ENCODE measurements at regions not wholly inside any gene's neighbourhood (a gene's known extent, or its start where the extent isn't known, plus 50 kb on each side); places are given as distances from the start of the nearest gene placed in this dataset.

GRCh38 chr12:17064834-17065233 is 458.9 kb upstream of the LMO3 start:
- TF ChIP-seq, protein P1, sequence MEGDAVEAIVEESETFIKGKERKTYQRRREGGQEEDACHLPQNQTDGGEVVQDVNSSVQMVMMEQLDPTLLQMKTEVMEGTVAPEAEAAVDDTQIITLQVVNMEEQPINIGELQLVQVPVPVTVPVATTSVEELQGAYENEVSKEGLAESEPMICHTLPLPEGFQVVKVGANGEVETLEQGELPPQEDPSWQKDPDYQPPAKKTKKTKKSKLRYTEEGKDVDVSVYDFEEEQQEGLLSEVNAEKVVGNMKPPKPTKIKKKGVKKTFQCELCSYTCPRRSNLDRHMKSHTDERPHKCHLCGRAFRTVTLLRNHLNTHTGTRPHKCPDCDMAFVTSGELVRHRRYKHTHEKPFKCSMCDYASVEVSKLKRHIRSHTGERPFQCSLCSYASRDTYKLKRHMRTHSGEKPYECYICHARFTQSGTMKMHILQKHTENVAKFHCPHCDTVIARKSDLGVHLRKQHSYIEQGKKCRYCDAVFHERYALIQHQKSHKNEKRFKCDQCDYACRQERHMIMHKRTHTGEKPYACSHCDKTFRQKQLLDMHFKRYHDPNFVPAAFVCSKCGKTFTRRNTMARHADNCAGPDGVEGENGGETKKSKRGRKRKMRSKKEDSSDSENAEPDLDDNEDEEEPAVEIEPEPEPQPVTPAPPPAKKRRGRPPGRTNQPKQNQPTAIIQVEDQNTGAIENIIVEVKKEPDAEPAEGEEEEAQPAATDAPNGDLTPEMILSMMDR (IDR thresholded peaks at IDR 0.05; ENCODE audit: low read length) = no peak
- no peak for TF ChIP-seq EZH2 (IDR thresholded peaks at IDR 0.05; ENCODE audit: borderline replicate concordance, low read length)
- no peaks in the 10 kb centered on the region for H3K4me1 ChIP-seq (ENCODE audit: insufficient read depth, low read length, severe bottlenecking)

GRCh38 chr12:17062267-17063036 is 456.5 kb upstream of the LMO3 start:
- no peak overlapping the region for H3K4me2 ChIP-seq (ENCODE audit: low read length)
- no peaks in the 10 kb centered on the region for H3K36me3 ChIP-seq (ENCODE audit: insufficient read depth, low read length)
- H3F3A ChIP-seq (ENCODE audit: insufficient read depth, low read length) = no peaks in the 10 kb centered on the region
- H3K9me2 ChIP-seq (ENCODE audit: low read depth, low read length) = no peaks in the 10 kb centered on the region
- no peaks in the 10 kb centered on the region for H4K20me1 ChIP-seq (ENCODE audit: insufficient read depth, low read length)
- no peak overlapping the region for H2AFZ ChIP-seq (ENCODE audit: low read length)
- H3K4me3 ChIP-seq (ENCODE audit: low read depth, low read length, poor library complexity, severe bottlenecking) = no peak overlapping the region
- no peaks in the 10 kb centered on the region for H3K79me2 ChIP-seq (ENCODE audit: insufficient read depth, low read length)
- H3K27ac ChIP-seq (ENCODE audit: low read depth, low read length, poor library complexity, severe bottlenecking) = no peak overlapping the region
- H3K27me3 ChIP-seq (ENCODE audit: insufficient read depth, low read length) = no peaks in the 10 kb centered on the region
- no peaks in the 10 kb centered on the region for H3K4me1 ChIP-seq (ENCODE audit: insufficient read depth, low read length, severe bottlenecking)
- H3K9ac ChIP-seq (ENCODE audit: low read length) = no peak overlapping the region
- TF ChIP-seq, protein P1 (IDR thresholded peaks at IDR 0.05; ENCODE audit: low read length) = no peak
- no peak for TF ChIP-seq EZH2 (IDR thresholded peaks at IDR 0.05; ENCODE audit: borderline replicate concordance, low read length)
- no peaks in the 10 kb centered on the region for H3K9me3 ChIP-seq (ENCODE audit: low read length)

More at GRCh38 chr12:17064834-17065233, 458.9 kb upstream of the LMO3 start:
- Histone ChIP-seq H4K20me1 (ENCODE audit: insufficient read depth, low read length) (no peaks in the 10 kb centered on the region), H2AFZ (ENCODE audit: low read length) (no peak overlapping the region), H3K4me3 (ENCODE audit: low read depth, low read length, poor library complexity, severe bottlenecking) (no peak overlapping the region), H3K9me3 (ENCODE audit: low read length) (no peaks in the 10 kb centered on the region), H3K9ac (ENCODE audit: low read length) (no peak overlapping the region), H3K4me2 (ENCODE audit: low read length) (no peak overlapping the region), H3K79me2 (ENCODE audit: insufficient read depth, low read length) (no peaks in the 10 kb centered on the region), H3K27ac (ENCODE audit: low read depth, low read length, poor library complexity, severe bottlenecking) (no peak overlapping the region), H3F3A (ENCODE audit: insufficient read depth, low read length) (no peaks in the 10 kb centered on the region), H3K9me2 (ENCODE audit: low read depth, low read length) (no peaks in the 10 kb centered on the region), H3K27me3 (ENCODE audit: insufficient read depth, low read length) (no peaks in the 10 kb centered on the region), H3K36me3 (ENCODE audit: insufficient read depth, low read length) (no peaks in the 10 kb centered on the region)

GRCh38 chr12:17060260-17060659 is 454.3 kb upstream of the LMO3 start:
- no peaks in the 10 kb centered on the region for H3K79me2 ChIP-seq (ENCODE audit: insufficient read depth, low read length)
- no peak overlapping the region for H2AFZ ChIP-seq (ENCODE audit: low read length)
- no peaks in the 10 kb centered on the region for H3K36me3 ChIP-seq (ENCODE audit: insufficient read depth, low read length)
- TF ChIP-seq, protein P1 (IDR thresholded peaks at IDR 0.05; ENCODE audit: low read length) = no peak
- no peak for TF ChIP-seq EZH2 (IDR thresholded peaks at IDR 0.05; ENCODE audit: borderline replicate concordance, low read length)
- H3K27me3 ChIP-seq (ENCODE audit: insufficient read depth, low read length) = no peaks in the 10 kb centered on the region
- no peak overlapping the region for H3K4me3 ChIP-seq (ENCODE audit: low read depth, low read length, poor library complexity, severe bottlenecking)
- H3K9me3 ChIP-seq (ENCODE audit: low read length) = no peaks in the 10 kb centered on the region
- H3K9me2 ChIP-seq (ENCODE audit: low read depth, low read length) = no peaks in the 10 kb centered on the region
- H3K9ac ChIP-seq (ENCODE audit: low read length) = no peak overlapping the region
- no peaks in the 10 kb centered on the region for H4K20me1 ChIP-seq (ENCODE audit: insufficient read depth, low read length)
- no peak overlapping the region for H3K27ac ChIP-seq (ENCODE audit: low read depth, low read length, poor library complexity, severe bottlenecking)
- no peak overlapping the region for H3K4me2 ChIP-seq (ENCODE audit: low read length)
- H3F3A ChIP-seq (ENCODE audit: insufficient read depth, low read length) = no peaks in the 10 kb centered on the region
- no peaks in the 10 kb centered on the region for H3K4me1 ChIP-seq (ENCODE audit: insufficient read depth, low read length, severe bottlenecking)
